ENCODE measurements at regions not wholly inside any gene's neighbourhood (a gene's known extent, or its start where the extent isn't known, plus 50 kb on each side); places are given as distances from the start of the nearest gene placed in this dataset.

- no peak overlapping the region for H3K4me3 ChIP-seq (ENCODE audit: low read depth in 1 of 2, low read length in 2 of 2)
- WGBS, 2 donors = 22 to 34% methylated on average over 5 of the region's 5 CpGs
- H3K27ac ChIP-seq (ENCODE audit: low read depth in 2 of 2, low read length in 1 of 2) = no peak overlapping the region
- peaks cover 0 to 5% of the 10 kb centered on the region in 2 donors for H3K9me3 ChIP-seq (ENCODE audit: control insufficient read depth in 2 of 2, insufficient read depth in 1 of 2, low read depth in 1 of 2, low read length in 1 of 2)
- no peaks in the 10 kb centered on the region for H3K36me3 ChIP-seq (ENCODE audit: control insufficient read depth in 2 of 2, insufficient read depth in 2 of 2, low read length in 1 of 2)
- H3K4me1 ChIP-seq (ENCODE audit: control insufficient read depth in 2 of 2, insufficient read depth in 2 of 2, low read length in 1 of 2) = no peaks in the 10 kb centered on the region
- no peaks in the 10 kb centered on the region for H3K27me3 ChIP-seq (ENCODE audit: control insufficient read depth in 1 of 2, insufficient read depth in 2 of 2, low read length in 2 of 2)
These were observed 710.7 kb upstream of the TBX3 start for GRCh38 chr12:115394496-115395220.

- 71 to 81% methylated on average over 6 of the region's 6 CpGs for WGBS, 2 donors
- Histone ChIP-seq H3K4me3 (ENCODE audit: low read depth in 1 of 2, low read length in 2 of 2) (no peak overlapping the region), H3K27ac (ENCODE audit: low read depth in 2 of 2, low read length in 1 of 2) (no peak overlapping the region), H3K9me3 (ENCODE audit: control insufficient read depth in 2 of 2, insufficient read depth in 1 of 2, low read depth in 1 of 2, low read length in 1 of 2) (peaks cover 0 to 2% of the 10 kb centered on the region in 2 donors), H3K27me3 (ENCODE audit: control insufficient read depth in 1 of 2, insufficient read depth in 2 of 2, low read length in 2 of 2) (no peaks in the 10 kb centered on the region), H3K36me3 (ENCODE audit: control insufficient read depth in 2 of 2, insufficient read depth in 2 of 2, low read length in 1 of 2) (no peaks in the 10 kb centered on the region), H3K4me1 (ENCODE audit: control insufficient read depth in 2 of 2, insufficient read depth in 2 of 2, low read length in 1 of 2) (no peaks in the 10 kb centered on the region)
These were observed 704.2 kb upstream of the TBX3 start for GRCh38 chr12:115388139-115388538.

DNA sequence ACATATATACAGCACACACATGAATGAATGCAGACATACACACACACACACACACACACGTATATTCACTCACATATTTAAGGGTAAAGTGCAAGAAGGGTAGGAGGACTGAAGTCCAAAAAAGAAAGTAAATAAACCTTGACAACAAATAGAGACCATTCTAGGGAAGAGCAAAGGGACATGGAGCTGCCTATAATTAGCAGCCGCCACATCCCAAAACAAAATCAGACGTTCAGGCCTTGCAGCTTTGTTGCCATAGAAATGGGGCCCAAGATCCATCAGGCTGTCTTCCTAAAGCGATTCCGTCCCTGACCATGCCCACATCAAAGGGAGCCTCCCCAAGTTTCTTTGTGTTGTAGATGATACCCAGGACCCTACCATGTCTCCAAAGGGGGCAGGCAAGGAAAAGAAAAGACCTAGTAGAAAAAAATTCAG is 703.5 kb upstream of the TBX3 start:
- peaks cover 0 to 2% of the 10 kb centered on the region in 2 donors for H3K9me3 ChIP-seq (ENCODE audit: control insufficient read depth in 2 of 2, insufficient read depth in 1 of 2, low read depth in 1 of 2, low read length in 1 of 2)
- H3K4me1 ChIP-seq (ENCODE audit: control insufficient read depth in 2 of 2, insufficient read depth in 2 of 2, low read length in 1 of 2) = no peaks in the 10 kb centered on the region
- H3K36me3 ChIP-seq (ENCODE audit: control insufficient read depth in 2 of 2, insufficient read depth in 2 of 2, low read length in 1 of 2) = no peaks in the 10 kb centered on the region
- no peak overlapping the region for H3K4me3 ChIP-seq (ENCODE audit: low read depth in 1 of 2, low read length in 2 of 2)
- no peak overlapping the region for H3K27ac ChIP-seq (ENCODE audit: low read depth in 2 of 2, low read length in 1 of 2)
- 71 to 79% methylated on average over 5 of the region's 5 CpGs for WGBS, 2 donors
- H3K27me3 ChIP-seq (ENCODE audit: control insufficient read depth in 1 of 2, insufficient read depth in 2 of 2, low read length in 2 of 2) = no peaks in the 10 kb centered on the region

DNA sequence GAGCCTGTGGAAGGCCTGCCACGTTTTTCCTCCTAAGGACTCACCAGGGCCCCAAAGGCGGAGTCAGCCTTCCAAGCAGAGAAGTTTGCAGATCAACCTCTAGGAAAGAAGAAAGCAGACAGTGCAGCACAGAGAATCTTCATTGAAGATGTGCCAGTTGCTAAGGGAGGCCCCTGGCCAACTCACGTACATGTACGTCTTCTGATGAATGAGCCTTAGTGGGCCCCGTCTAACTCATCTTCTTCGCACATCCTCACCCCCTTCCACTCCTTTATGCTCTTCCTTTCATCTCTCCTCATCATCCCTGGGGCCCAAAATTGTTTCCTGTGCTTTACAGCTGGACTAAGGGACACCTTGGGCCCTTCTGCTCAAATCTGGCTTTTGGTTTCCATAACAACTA is 703.0 kb upstream of the TBX3 start:
- Histone ChIP-seq H3K27me3 (ENCODE audit: control insufficient read depth in 1 of 2, insufficient read depth in 2 of 2, low read length in 2 of 2) (no peaks in the 10 kb centered on the region), H3K36me3 (ENCODE audit: control insufficient read depth in 2 of 2, insufficient read depth in 2 of 2, low read length in 1 of 2) (no peaks in the 10 kb centered on the region), H3K9me3 (ENCODE audit: control insufficient read depth in 2 of 2, insufficient read depth in 1 of 2, low read depth in 1 of 2, low read length in 1 of 2) (peaks cover 0 to 2% of the 10 kb centered on the region in 2 donors), H3K4me3 (ENCODE audit: low read depth in 1 of 2, low read length in 2 of 2) (no peak overlapping the region), H3K4me1 (ENCODE audit: control insufficient read depth in 2 of 2, insufficient read depth in 2 of 2, low read length in 1 of 2) (no peaks in the 10 kb centered on the region), H3K27ac (ENCODE audit: low read depth in 2 of 2, low read length in 1 of 2) (no peak overlapping the region)
- 86 to 87% methylated on average over 6 of the region's 6 CpGs for WGBS, 2 donors

GRCh38 chr12:115385141-115385540 is 701.2 kb upstream of the TBX3 start:
- Histone ChIP-seq H3K27ac (ENCODE audit: low read depth in 2 of 2, low read length in 1 of 2) (no peak overlapping the region), H3K9me3 (ENCODE audit: control insufficient read depth in 2 of 2, insufficient read depth in 1 of 2, low read depth in 1 of 2, low read length in 1 of 2) (peaks cover 0 to 2% of the 10 kb centered on the region in 2 donors), H3K4me3 (ENCODE audit: low read depth in 1 of 2, low read length in 2 of 2) (no peak overlapping the region), H3K36me3 (ENCODE audit: control insufficient read depth in 2 of 2, insufficient read depth in 2 of 2, low read length in 1 of 2) (no peaks in the 10 kb centered on the region), H3K4me1 (ENCODE audit: control insufficient read depth in 2 of 2, insufficient read depth in 2 of 2, low read length in 1 of 2) (no peaks in the 10 kb centered on the region), H3K27me3 (ENCODE audit: control insufficient read depth in 1 of 2, insufficient read depth in 2 of 2, low read length in 2 of 2) (no peaks in the 10 kb centered on the region)
- WGBS, 2 donors = 53 to 64% methylated on average over 4 of the region's 4 CpGs

DNA sequence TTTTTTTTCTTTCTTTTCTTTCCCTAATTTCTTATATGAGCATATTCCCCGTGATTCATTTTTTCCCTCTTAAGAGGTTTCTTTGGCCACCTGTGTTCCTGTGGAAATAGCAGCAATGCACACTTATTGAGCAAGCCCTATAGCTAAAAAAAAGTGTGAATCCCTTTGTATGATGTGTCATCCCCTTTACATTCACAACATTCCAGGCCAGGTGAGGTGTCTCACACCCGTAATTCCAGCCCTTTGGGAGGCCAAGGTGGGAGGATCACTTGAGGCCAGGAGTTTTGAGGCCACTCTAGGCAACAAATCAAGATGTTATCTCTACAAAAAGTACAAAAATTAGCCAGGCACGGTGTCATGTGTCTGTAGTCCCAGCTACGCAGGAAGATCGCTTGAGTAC is 700.4 kb upstream of the TBX3 start:
- H3K9me3 ChIP-seq (ENCODE audit: control insufficient read depth in 2 of 2, insufficient read depth in 1 of 2, low read depth in 1 of 2, low read length in 1 of 2) = peaks cover 0 to 2% of the 10 kb centered on the region in 2 donors
- peak overlapping the region in 1 of 2 donors; percentile 29 for H3K27ac ChIP-seq (ENCODE audit: low read depth in 2 of 2, low read length in 1 of 2)
- no peak overlapping the region for H3K4me3 ChIP-seq (ENCODE audit: low read depth in 1 of 2, low read length in 2 of 2)
- no peaks in the 10 kb centered on the region for H3K27me3 ChIP-seq (ENCODE audit: control insufficient read depth in 1 of 2, insufficient read depth in 2 of 2, low read length in 2 of 2)
- WGBS, 2 donors = 79 to 85% methylated on average over 5 of the region's 5 CpGs
- no peaks in the 10 kb centered on the region for H3K4me1 ChIP-seq (ENCODE audit: control insufficient read depth in 2 of 2, insufficient read depth in 2 of 2, low read length in 1 of 2)
- H3K36me3 ChIP-seq (ENCODE audit: control insufficient read depth in 2 of 2, insufficient read depth in 2 of 2, low read length in 1 of 2) = no peaks in the 10 kb centered on the region

DNA sequence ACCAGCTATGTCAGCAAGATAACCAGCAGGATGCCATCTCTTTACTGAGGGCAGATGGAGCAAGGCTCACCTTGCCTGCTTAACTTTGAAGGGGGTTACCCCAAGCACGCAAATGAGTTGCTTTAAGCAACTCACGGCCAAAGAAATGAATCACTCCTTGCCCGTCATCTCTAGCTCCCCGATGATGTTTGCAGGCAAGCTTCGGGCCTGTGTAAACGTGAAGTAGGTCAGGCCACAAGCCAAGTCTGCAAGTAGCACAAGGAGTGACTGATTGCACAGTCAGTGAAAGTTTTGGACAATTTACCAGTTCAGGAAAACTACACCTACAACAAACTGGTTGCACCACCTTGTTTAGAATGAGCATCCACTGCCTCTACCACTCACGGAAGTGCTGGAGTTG is 699.7 kb upstream of the TBX3 start:
- Histone ChIP-seq H3K36me3 (ENCODE audit: control insufficient read depth in 2 of 2, insufficient read depth in 2 of 2, low read length in 1 of 2) (no peaks in the 10 kb centered on the region), H3K27ac (ENCODE audit: low read depth in 2 of 2, low read length in 1 of 2) (peak overlapping the region; percentile 39 to 40)
- 34 to 44% methylated on average over 7 of the region's 7 CpGs for WGBS, 2 donors

DNA sequence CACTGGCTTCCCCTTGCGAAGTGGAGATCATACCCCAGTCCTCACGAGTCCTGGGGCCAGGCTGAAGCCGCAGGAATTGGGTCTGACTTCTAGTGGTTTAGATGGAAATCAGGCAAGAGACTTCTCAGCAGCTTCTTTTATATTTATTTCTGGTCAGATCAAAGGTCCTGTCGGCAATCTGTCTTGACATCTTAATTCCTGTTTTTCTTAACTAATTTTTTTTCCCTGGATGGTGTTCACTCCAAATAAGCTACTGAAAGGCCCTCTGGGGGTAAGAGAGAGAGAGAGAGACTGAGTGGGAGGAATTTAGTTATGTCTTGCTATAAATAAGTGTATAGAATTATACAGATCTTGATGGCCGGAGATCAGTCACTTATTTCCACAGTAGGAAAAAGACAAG is 698.7 kb upstream of the TBX3 start:
- no peak overlapping the region for H3K27ac ChIP-seq (ENCODE audit: low read depth in 2 of 2, low read length in 1 of 2)
- H3K9me3 ChIP-seq (ENCODE audit: control insufficient read depth in 2 of 2, insufficient read depth in 1 of 2, low read depth in 1 of 2, low read length in 1 of 2) = peaks cover 0 to 2% of the 10 kb centered on the region in 2 donors
- no peak overlapping the region for H3K4me3 ChIP-seq (ENCODE audit: low read depth in 1 of 2, low read length in 2 of 2)
- H3K4me1 ChIP-seq (ENCODE audit: control insufficient read depth in 2 of 2, insufficient read depth in 2 of 2, low read length in 1 of 2) = no peaks in the 10 kb centered on the region
- 63 to 65% methylated on average over 5 of the region's 5 CpGs for WGBS, 2 donors
- H3K27me3 ChIP-seq (ENCODE audit: control insufficient read depth in 1 of 2, insufficient read depth in 2 of 2, low read length in 2 of 2) = no peaks in the 10 kb centered on the region
- H3K36me3 ChIP-seq (ENCODE audit: control insufficient read depth in 2 of 2, insufficient read depth in 2 of 2, low read length in 1 of 2) = no peaks in the 10 kb centered on the region

More for the DNA sequence above, 699.7 kb upstream of the TBX3 start:
- H3K4me1 ChIP-seq (ENCODE audit: control insufficient read depth in 2 of 2, insufficient read depth in 2 of 2, low read length in 1 of 2) = no peaks in the 10 kb centered on the region
- no peak overlapping the region for H3K4me3 ChIP-seq (ENCODE audit: low read depth in 1 of 2, low read length in 2 of 2)
- H3K9me3 ChIP-seq (ENCODE audit: control insufficient read depth in 2 of 2, insufficient read depth in 1 of 2, low read depth in 1 of 2, low read length in 1 of 2) = peaks cover 0 to 2% of the 10 kb centered on the region in 2 donors
- no peaks in the 10 kb centered on the region for H3K27me3 ChIP-seq (ENCODE audit: control insufficient read depth in 1 of 2, insufficient read depth in 2 of 2, low read length in 2 of 2)

DNA sequence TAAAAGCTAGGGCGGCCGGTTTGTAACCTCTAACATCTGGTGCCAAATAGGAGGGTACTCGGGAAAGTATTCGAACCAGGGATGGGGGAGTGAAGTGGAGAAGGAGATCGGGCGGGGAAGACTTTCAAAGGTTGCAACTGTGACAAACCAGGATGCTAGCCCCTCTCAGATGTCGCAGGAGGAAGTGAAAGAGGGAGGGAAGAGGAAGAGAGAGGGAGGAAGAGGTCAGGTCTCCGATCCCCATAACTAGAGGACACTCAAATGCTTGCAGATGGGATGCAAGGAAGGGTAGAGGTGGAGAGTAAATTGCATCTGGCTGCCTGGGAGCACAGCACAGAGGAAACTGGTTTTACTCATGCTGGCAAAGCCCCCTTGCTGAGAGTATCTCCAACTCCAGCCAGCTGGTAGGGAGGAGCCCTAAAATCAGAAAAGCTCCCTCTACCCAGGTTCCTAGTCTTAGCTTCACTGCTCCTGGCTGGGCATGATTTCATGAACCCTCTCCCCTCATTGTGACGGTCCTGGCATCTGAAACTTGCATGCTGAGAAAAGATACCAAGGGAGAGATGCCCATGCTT is 696.7 kb upstream of the TBX3 start:
- H3K27ac ChIP-seq (ENCODE audit: low read depth in 2 of 2, low read length in 1 of 2) = no peak overlapping the region
- H3K4me3 ChIP-seq (ENCODE audit: low read depth in 1 of 2, low read length in 2 of 2) = no peak overlapping the region
- H3K27me3 ChIP-seq (ENCODE audit: control insufficient read depth in 1 of 2, insufficient read depth in 2 of 2, low read length in 2 of 2) = no peaks in the 10 kb centered on the region
- no peaks in the 10 kb centered on the region for H3K4me1 ChIP-seq (ENCODE audit: control insufficient read depth in 2 of 2, insufficient read depth in 2 of 2, low read length in 1 of 2)
- no peaks in the 10 kb centered on the region for H3K36me3 ChIP-seq (ENCODE audit: control insufficient read depth in 2 of 2, insufficient read depth in 2 of 2, low read length in 1 of 2)
- peaks cover 0 to 2% of the 10 kb centered on the region in 2 donors for H3K9me3 ChIP-seq (ENCODE audit: control insufficient read depth in 2 of 2, insufficient read depth in 1 of 2, low read depth in 1 of 2, low read length in 1 of 2)
- 63 to 71% methylated on average over 9 of the region's 9 CpGs for WGBS, 2 donors

DNA sequence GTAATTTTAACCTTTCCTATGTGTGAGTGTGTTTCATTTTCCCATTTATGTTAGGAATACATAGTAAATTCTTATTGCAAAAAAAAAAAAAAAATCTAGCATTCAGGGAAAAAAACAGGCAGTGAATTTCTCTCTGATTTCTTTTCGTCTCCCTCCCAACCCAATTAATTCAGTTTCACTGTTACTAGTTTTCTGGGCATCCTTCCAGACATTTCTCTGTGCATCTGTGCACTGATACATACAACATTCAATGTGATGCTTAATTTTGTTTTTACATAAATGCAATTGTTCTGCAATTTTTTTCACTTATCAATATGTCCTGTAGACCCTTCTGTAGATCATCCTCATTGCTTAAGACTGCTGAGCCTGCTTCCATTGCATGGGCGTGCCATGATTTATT is 694.3 kb upstream of the TBX3 start:
- WGBS, 2 donors = 58 to 63% methylated on average over 2 of the region's 2 CpGs
- H3K9me3 ChIP-seq (ENCODE audit: control insufficient read depth in 2 of 2, insufficient read depth in 1 of 2, low read depth in 1 of 2, low read length in 1 of 2) = no peaks in the 10 kb centered on the region

More for the DNA sequence above, 694.3 kb upstream of the TBX3 start:
- H3K4me3 ChIP-seq (ENCODE audit: low read depth in 1 of 2, low read length in 2 of 2) = no peak overlapping the region
- no peaks in the 10 kb centered on the region for H3K36me3 ChIP-seq (ENCODE audit: control insufficient read depth in 2 of 2, insufficient read depth in 2 of 2, low read length in 1 of 2)
- no peaks in the 10 kb centered on the region for H3K27me3 ChIP-seq (ENCODE audit: control insufficient read depth in 1 of 2, insufficient read depth in 2 of 2, low read length in 2 of 2)
- no peaks in the 10 kb centered on the region for H3K4me1 ChIP-seq (ENCODE audit: control insufficient read depth in 2 of 2, insufficient read depth in 2 of 2, low read length in 1 of 2)
- no peak overlapping the region for H3K27ac ChIP-seq (ENCODE audit: low read depth in 2 of 2, low read length in 1 of 2)
